GM12878 (cell line): ENCODE measurements at regions not wholly inside any gene's neighbourhood (a gene's known extent, or its start where the extent isn't known, plus 50 kb on each side); places are given as distances from the start of the nearest gene placed in this dataset.

Experiments
- ATAC-seq: fragments of 200-7000 bp; cut with Tn5 transposase; 3 replicates; pipeline ENCODE4 v1.9.1; 2020; ENCODE audit warnings: mild to moderate bottlenecking, moderate library complexity
- BruUV-seq: library from RNA; stranded (reverse); fragments of 400-500 nt; replicated peaks from 2 replicates; lab custom pipeline; 2021; lab: Mats Ljungman, UMichigan
- CTCF ChIA-PET: fragments of 300-600 bp; sonication (Branson Sonifier 250); formaldehyde crosslinking; extraction: SDS; loops from one replicate; lab custom pipeline; 2021; ENCODE audit warnings: inconsistent platforms; lab: Yijun Ruan, JAX
- POLR2A ChIA-PET: fragments of 350-600 bp; formaldehyde crosslinking; extraction: SDS; loops from one replicate; lab custom pipeline; 2021; ENCODE audit warnings: inconsistent platforms; lab: Charles Lee
- RAD21 ChIA-PET: fragments of 300-600 bp; sonication (Branson Sonifier 250); formaldehyde crosslinking; loops from one replicate; lab custom pipeline; 2023; ENCODE audit warnings: antibody characterized with exemption; ENCODE audit not compliant: unreplicated experiment; lab: Charles Lee
- SMC1A ChIA-PET: fragments of 300-600 bp; sonication (Branson Sonifier 250); formaldehyde crosslinking; loops from one replicate; lab custom pipeline; 2023; ENCODE audit not compliant: unreplicated experiment, uncharacterized antibody; lab: Charles Lee
- DNase-seq: peaks from one replicate; pipeline ENCODE4 v3.0.0-alpha.2; 2011; ENCODE audit warnings: low read depth, low spot score
- FAIRE-seq: peaks from 3 replicates; lab custom pipeline; 2011; peaks lifted over from hg19 to GRCh38; lab: Jason Lieb, UNC
- H2AFZ ChIP-seq: 2 replicates; pipeline ENCODE4 v1.6.0; 2011; ENCODE audit warnings: low read depth, low read length, control low read depth; ENCODE audit not compliant: control insufficient read depth
- H3K27ac ChIP-seq: 2 replicates; pipeline ENCODE4 v1.5.1; 2011; ENCODE audit warnings: control low read depth; ENCODE audit not compliant: control insufficient read depth, insufficient read depth
- H3K27me3 ChIP-seq, 2 experiments: replicated peaks in 1 of 2; 2 replicates each; pipeline versions ENCODE4 v1.6.0 to v1.6.1; 2011; ENCODE audit warnings: low read length in 1 of 2; ENCODE audit not compliant: control insufficient read depth in 2 of 2, insufficient read depth in 2 of 2
- H3K36me3 ChIP-seq, 2 experiments: 2 replicates each; pipeline ENCODE4 v1.5.1; 2011; ENCODE audit warnings: low read length in 1 of 2; ENCODE audit not compliant: control insufficient read depth in 2 of 2, insufficient read depth in 2 of 2
- H3K4me1 ChIP-seq: 2 replicates; pipeline ENCODE4 v1.6.1; 2011; ENCODE audit warnings: mild to moderate bottlenecking, low read length, moderate library complexity, mixed read lengths; ENCODE audit not compliant: control insufficient read depth, insufficient read depth
- H3K4me2 ChIP-seq: 2 replicates; pipeline ENCODE4 v1.6.0; 2011; ENCODE audit warnings: control low read depth; ENCODE audit not compliant: control insufficient read depth, insufficient read depth
- H3K4me3 ChIP-seq: fragments of 200-600 bp; sonication (generic); 2 replicates; pipeline ENCODE4 v1.5.1; 2016
- H3K79me2 ChIP-seq: 2 replicates; pipeline ENCODE4 v1.6.0; 2011; ENCODE audit warnings: low read length; ENCODE audit not compliant: control insufficient read depth, insufficient read depth
- H3K9ac ChIP-seq: 2 replicates; pipeline ENCODE4 v1.8.0; 2011; ENCODE audit warnings: low read length, control low read depth, mixed read lengths; ENCODE audit not compliant: control insufficient read depth, insufficient read depth
- H3K9me3 ChIP-seq: replicated peaks from 3 replicates; pipeline ENCODE4 v1.5.1; 2011; ENCODE audit warnings: mild to moderate bottlenecking, low read length; ENCODE audit not compliant: control insufficient read depth, insufficient read depth
- H4K20me1 ChIP-seq: 2 replicates; pipeline ENCODE4 v1.6.0; 2011; ENCODE audit not compliant: control insufficient read depth, insufficient read depth
- BACH1 ChIP-seq: fragments of 450-650 bp; IDR thresholded peaks from 2 replicates; pipeline ENCODE4 v1.6.1; 2017; ENCODE audit warnings: mild to moderate bottlenecking, borderline replicate concordance
- EED ChIP-seq: sonication (generic); IDR thresholded peaks from 2 replicates; pipeline ENCODE4 v1.6.1; 2016; ENCODE audit warnings: antibody characterized with exemption, low read depth
- HDAC2 ChIP-seq: fragments of 200-600 bp; sonication (generic); IDR thresholded peaks from 2 replicates; pipeline ENCODE4 v1.6.1; 2017
- MAX ChIP-seq: IDR thresholded peaks from 2 replicates; pipeline ENCODE4 v1.6.1; 2012; ENCODE audit warnings: low read depth, low read length, improper control_type of control experiment
- MTA3 ChIP-seq: IDR thresholded peaks from 2 replicates; pipeline ENCODE4 v1.6.1; 2012; ENCODE audit warnings: low read length, inconsistent platforms, borderline replicate concordance
- PAX8 ChIP-seq: fragments of 450-650 bp; IDR thresholded peaks from 2 replicates; pipeline ENCODE4 v1.6.1; 2017; ENCODE audit warnings: mild to moderate bottlenecking, moderate library complexity
- POLR2A ChIP-seq: IDR thresholded peaks from 2 replicates; pipeline ENCODE4 v1.6.1; 2011; ENCODE audit warnings: low read depth, mild to moderate bottlenecking, low read length
- RELA ChIP-seq: fragments of 450-650 bp; IDR thresholded peaks from 2 replicates; pipeline ENCODE4 v1.8.0; 2014; ENCODE audit warnings: borderline replicate concordance; ENCODE audit not compliant: partially characterized antibody
- SP1 ChIP-seq: IDR thresholded peaks from one replicate; pipeline ENCODE4 v1.6.1; 2011; ENCODE audit warnings: low read depth, low read length
- SUZ12 ChIP-seq: fragments of 200-600 bp; sonication (generic); IDR thresholded peaks from one replicate; pipeline ENCODE4 v1.6.1; 2018; ENCODE audit warnings: antibody characterized with exemption, mild to moderate bottlenecking; ENCODE audit not compliant: unreplicated experiment
- TARDBP ChIP-seq: IDR thresholded peaks from 2 replicates; pipeline ENCODE4 v1.6.1; 2016; ENCODE audit warnings: borderline replicate concordance
- USF2 ChIP-seq: IDR thresholded peaks from 2 replicates; pipeline ENCODE4 v1.6.1; 2011; ENCODE audit warnings: low read depth, low read length, improper control_type of control experiment, borderline replicate concordance
- ZBTB40 ChIP-seq: fragments of 450-650 bp; IDR thresholded peaks from 2 replicates; pipeline ENCODE4 v1.6.1; 2016; ENCODE audit warnings: mild to moderate bottlenecking, moderate library complexity, borderline replicate concordance
- ZSCAN29 ChIP-seq: fragments of 450-650 bp; IDR thresholded peaks from 2 replicates; pipeline ENCODE4 v1.6.1; 2017; ENCODE audit warnings: mild to moderate bottlenecking, moderate library complexity
- ZZZ3 ChIP-seq: IDR thresholded peaks from 2 replicates; pipeline ENCODE4 v1.6.1; 2011; ENCODE audit warnings: low read depth; ENCODE audit not compliant: control insufficient read depth, insufficient read length
- in situ Hi-C: fragments of 300-500 bp; cut with MboI; formaldehyde crosslinking; loops from 9 replicates; pipeline ENCODE4 v1.14.3; 2018; ENCODE audit warnings: mixed read lengths
- intact Hi-C: fragments of 100-400 bp; cut with micrococcal nuclease; formaldehyde crosslinking; loops from one replicate; pipeline ENCODE4 v1.14.2; 2022; ENCODE audit not compliant: unreplicated experiment
- TF ChIP-seq, protein P1 (sequence below): fragments of 450-650 bp; IDR thresholded peaks from 2 replicates; pipeline ENCODE4 v1.6.1; 2017; ENCODE audit warnings: mild to moderate bottlenecking, moderate library complexity

- POLR2A ChIA-PET, result no interaction called here
- no TSS peak for BruUV-seq
- H3K9me3 ChIP-seq, result no peaks in the 10 kb centered on the region
- TF ChIP-seq POLR2A (no peak), EED (no peak), SP1 (no peak), PAX8 (no peak), ZBTB40 (no peak), BACH1 (no peak), MTA3 (no peak), USF2 (no peak), TARDBP (no peak), RELA (no peak), MAX (no peak), ZSCAN29 (no peak), ZZZ3 (no peak), HDAC2 (no peak), SUZ12 (no peak)
- TF ChIP-seq, protein P1, sequence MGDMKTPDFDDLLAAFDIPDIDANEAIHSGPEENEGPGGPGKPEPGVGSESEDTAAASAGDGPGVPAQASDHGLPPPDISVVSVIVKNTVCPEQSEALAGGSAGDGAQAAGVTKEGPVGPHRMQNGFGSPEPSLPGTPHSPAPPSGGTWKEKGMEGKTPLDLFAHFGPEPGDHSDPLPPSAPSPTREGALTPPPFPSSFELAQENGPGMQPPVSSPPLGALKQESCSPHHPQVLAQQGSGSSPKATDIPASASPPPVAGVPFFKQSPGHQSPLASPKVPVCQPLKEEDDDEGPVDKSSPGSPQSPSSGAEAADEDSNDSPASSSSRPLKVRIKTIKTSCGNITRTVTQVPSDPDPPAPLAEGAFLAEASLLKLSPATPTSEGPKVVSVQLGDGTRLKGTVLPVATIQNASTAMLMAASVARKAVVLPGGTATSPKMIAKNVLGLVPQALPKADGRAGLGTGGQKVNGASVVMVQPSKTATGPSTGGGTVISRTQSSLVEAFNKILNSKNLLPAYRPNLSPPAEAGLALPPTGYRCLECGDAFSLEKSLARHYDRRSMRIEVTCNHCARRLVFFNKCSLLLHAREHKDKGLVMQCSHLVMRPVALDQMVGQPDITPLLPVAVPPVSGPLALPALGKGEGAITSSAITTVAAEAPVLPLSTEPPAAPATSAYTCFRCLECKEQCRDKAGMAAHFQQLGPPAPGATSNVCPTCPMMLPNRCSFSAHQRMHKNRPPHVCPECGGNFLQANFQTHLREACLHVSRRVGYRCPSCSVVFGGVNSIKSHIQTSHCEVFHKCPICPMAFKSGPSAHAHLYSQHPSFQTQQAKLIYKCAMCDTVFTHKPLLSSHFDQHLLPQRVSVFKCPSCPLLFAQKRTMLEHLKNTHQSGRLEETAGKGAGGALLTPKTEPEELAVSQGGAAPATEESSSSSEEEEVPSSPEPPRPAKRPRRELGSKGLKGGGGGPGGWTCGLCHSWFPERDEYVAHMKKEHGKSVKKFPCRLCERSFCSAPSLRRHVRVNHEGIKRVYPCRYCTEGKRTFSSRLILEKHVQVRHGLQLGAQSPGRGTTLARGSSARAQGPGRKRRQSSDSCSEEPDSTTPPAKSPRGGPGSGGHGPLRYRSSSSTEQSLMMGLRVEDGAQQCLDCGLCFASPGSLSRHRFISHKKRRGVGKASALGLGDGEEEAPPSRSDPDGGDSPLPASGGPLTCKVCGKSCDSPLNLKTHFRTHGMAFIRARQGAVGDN, result no peak
Observed at GRCh38 chr3:98695796-98696195, 67.3 kb upstream of the ST3GAL6 start.

More at GRCh38 chr3:98695796-98696195, 67.3 kb upstream of the ST3GAL6 start:
- Histone ChIP-seq H3K36me3 (no peaks in the 10 kb centered on the region), H3K79me2 (no peaks in the 10 kb centered on the region), H3K4me2 (no peak overlapping the region), H3K27ac (no peak overlapping the region), H3K9ac (no peak overlapping the region), H2AFZ (no peak overlapping the region), H3K4me3 (no peak overlapping the region), H4K20me1 (no peaks in the 10 kb centered on the region), H3K4me1 (no peaks in the 10 kb centered on the region), H3K27me3 (no peaks in the 10 kb centered on the region)
- ChIA-PET SMC1A (interaction anchor here (0.7 to 0.8 kb wide), 2 partner anchors 94 to 1191 kb away, joined by 3 read pairs; no protein-coding TSS in a partner anchor), CTCF (no interaction called here), RAD21 (no interaction called here)
- intact Hi-C loops (no loop called here), in situ Hi-C loops (no loop called here)
- FAIRE-seq, result no peak
- no peak for ATAC-seq
- DNase-seq, result no peak
